SU-DHL-6 (cell line): ENCODE measurements at regions not wholly inside any gene's neighbourhood (a gene's known extent, or its start where the extent isn't known, plus 50 kb on each side); places are given as distances from the start of the nearest gene placed in this dataset.

Source experiments
- EZH2phosphoT487 ChIP-seq: fragments of 200-600 bp; sonication (generic), shearing (Covaris generic); conservative IDR thresholded peaks from 2 replicates; pipeline ENCODE4 v1.6.1; 2018; ENCODE audit warnings: mild to moderate bottlenecking, antibody characterized with exemption, low read length, moderate library complexity, mixed read lengths
- TF ChIP-seq, protein P1 (sequence below): fragments of 200-600 bp; sonication (generic); IDR thresholded peaks from one replicate; pipeline ENCODE4 v1.5.1; 2017; ENCODE audit warnings: antibody characterized with exemption, mild to moderate bottlenecking, low read length, moderate library complexity; ENCODE audit not compliant: insufficient read depth, poor library complexity, severe bottlenecking

DNA sequence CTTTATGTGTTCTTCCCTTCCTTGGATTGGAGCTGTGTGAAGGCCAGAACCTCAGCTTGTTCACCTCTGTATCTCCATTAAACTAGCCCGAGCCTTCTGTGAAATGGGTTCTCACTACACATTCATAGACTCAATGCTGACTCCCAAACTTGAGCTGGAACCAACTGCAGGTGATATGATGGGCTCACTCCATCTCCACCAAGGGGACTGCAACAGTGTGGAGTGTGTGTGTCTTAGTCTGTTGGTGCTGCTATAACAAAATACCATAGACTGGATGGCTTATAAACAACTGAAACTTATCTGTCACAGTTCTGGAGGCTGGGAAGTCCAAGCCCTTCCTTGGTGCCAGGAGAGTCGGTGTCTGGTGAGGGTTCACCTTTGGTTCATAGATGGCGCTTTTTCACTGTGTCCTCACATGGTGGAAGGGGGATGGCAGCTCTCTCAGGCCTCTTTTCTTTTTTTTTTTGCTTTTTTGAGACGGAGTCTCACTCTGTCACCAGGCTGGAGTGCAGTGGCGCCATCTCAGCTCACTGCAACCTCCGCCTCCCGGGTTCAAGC lies 94.2 kb upstream of the MAP4K3 start:
- TF ChIP-seq, protein P1, sequence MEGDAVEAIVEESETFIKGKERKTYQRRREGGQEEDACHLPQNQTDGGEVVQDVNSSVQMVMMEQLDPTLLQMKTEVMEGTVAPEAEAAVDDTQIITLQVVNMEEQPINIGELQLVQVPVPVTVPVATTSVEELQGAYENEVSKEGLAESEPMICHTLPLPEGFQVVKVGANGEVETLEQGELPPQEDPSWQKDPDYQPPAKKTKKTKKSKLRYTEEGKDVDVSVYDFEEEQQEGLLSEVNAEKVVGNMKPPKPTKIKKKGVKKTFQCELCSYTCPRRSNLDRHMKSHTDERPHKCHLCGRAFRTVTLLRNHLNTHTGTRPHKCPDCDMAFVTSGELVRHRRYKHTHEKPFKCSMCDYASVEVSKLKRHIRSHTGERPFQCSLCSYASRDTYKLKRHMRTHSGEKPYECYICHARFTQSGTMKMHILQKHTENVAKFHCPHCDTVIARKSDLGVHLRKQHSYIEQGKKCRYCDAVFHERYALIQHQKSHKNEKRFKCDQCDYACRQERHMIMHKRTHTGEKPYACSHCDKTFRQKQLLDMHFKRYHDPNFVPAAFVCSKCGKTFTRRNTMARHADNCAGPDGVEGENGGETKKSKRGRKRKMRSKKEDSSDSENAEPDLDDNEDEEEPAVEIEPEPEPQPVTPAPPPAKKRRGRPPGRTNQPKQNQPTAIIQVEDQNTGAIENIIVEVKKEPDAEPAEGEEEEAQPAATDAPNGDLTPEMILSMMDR = no peak
- TF ChIP-seq EZH2phosphoT487 = no peak
